22Rv1 (cell line): ENCODE measurements at regions not wholly inside any gene's neighbourhood (a gene's known extent, or its start where the extent isn't known, plus 50 kb on each side); places are given as distances from the start of the nearest gene placed in this dataset.

Experiments
- H3K27ac ChIP-seq: fragments of 450-650 bp; 2 replicates; pipeline ENCODE4 v1.5.1; 2017
- CTCF ChIP-seq: fragments of 450-650 bp; IDR thresholded peaks from 2 replicates; pipeline ENCODE4 v1.5.1; 2017; ENCODE audit warnings: mild to moderate bottlenecking
- ZFX ChIP-seq: fragments of 450-650 bp; IDR thresholded peaks from 2 replicates; pipeline ENCODE4 v1.6.1; 2017; ENCODE audit warnings: antibody characterized with exemption, borderline replicate concordance

- TF ChIP-seq CTCF, result no peak
- no peak overlapping the region for H3K27ac ChIP-seq
Observed at GRCh38 chr10:110382695-110383094, 78.0 kb upstream of the SMNDC1 start.

GRCh38 chr10:110387617-110387982 is 82.9 kb upstream of the SMNDC1 start:
- H3K27ac ChIP-seq, result no peak overlapping the region
- TF ChIP-seq ZFX, result no peak
- TF ChIP-seq CTCF, result no peak

GRCh38 chr10:110387983-110388686 is 83.4 kb upstream of the SMNDC1 start:
- no peak overlapping the region for H3K27ac ChIP-seq
- TF ChIP-seq CTCF (no peak), ZFX (no peak)

DNA sequence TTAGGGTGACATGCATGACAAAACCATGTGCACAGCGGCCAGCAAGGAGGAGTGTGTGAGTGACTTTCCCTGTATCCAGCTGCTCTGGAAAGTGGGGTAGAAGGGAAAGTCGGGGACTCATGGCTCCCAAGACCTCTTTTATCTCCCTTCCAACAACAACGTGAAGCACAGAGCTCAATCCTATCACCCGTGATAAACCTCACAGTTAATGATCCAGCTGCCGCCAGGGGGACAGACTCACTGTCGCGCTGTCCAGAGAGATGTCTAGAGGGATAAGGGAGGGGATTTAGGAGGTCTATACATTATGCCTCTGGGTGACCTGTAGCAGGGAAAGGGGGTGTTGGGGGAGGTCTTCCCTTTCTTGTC is 84.0 kb upstream of the SMNDC1 start:
- H3K27ac ChIP-seq, result no peak overlapping the region
- TF ChIP-seq ZFX, result no peak
- TF ChIP-seq CTCF, result no peak

- H3K27ac ChIP-seq, result no peak overlapping the region
- TF ChIP-seq ZFX (no peak), CTCF (no peak)
Observed at GRCh38 chr10:110389255-110389654, 84.5 kb upstream of the SMNDC1 start.

DNA sequence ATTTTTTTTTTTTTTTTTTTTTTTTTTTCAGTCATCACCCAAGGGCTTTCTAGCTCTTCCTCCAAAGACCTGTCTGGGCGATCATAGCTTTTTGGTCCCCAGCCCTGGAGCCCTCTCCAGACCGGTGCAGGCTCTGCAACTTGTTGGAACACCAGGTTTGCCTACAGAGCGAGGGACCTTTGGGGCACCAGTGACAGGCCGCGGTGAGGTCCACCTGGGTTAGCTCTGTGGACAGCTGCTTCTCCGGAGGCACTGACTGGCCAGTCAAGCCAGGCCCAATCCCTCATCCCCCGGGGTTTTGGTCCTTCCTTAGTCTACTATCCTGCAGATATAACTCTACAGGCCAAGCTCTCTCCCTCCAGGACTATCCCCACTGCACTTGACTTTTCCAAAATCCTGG is 86.8 kb upstream of the SMNDC1 start:
- no peak overlapping the region for H3K27ac ChIP-seq
- TF ChIP-seq ZFX, result no peak
- TF ChIP-seq CTCF, result no peak

- TF ChIP-seq CTCF (no peak), ZFX (no peak)
- H3K27ac ChIP-seq, result no peak overlapping the region
Observed at GRCh38 chr10:110392121-110392520, 87.4 kb upstream of the SMNDC1 start.
